Fibroblast of gingiva (primary cell): ENCODE measurements at regions not wholly inside any gene's neighbourhood (a gene's known extent, or its start where the extent isn't known, plus 50 kb on each side); places are given as distances from the start of the nearest gene placed in this dataset.
"Not testable (repeated sequence)": the region's sequence is repeated elsewhere in the genome, so short reads cannot be mapped to it uniquely, and the experiment has no call there.

ENCODE experiments used
- DNase-seq: peaks from one replicate; pipeline ENCODE4 v3.0.0-alpha.2; 2011; ENCODE audit warnings: low read depth

DNA sequence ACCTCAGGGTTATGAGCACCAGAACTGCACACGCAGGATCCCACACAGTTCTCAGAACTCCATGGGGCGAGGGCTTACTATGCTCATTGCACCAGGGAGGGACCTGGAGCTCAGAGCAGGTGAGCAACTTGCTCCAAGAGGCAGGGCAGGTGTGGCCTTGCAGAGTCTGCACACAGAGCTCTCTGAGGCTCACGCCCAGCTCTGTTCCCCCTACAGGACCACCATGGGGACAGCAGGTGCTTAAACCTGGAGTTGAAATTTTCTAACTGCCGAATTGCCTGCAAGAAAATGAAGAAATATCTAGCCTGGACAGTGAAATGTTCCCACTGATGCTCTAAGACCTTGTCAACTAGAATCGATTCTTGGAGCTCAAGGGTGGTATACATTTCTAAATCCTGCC is 49.9 kb upstream of the MSMB start:
- DNase-seq = not testable (repeated sequence)

DNA sequence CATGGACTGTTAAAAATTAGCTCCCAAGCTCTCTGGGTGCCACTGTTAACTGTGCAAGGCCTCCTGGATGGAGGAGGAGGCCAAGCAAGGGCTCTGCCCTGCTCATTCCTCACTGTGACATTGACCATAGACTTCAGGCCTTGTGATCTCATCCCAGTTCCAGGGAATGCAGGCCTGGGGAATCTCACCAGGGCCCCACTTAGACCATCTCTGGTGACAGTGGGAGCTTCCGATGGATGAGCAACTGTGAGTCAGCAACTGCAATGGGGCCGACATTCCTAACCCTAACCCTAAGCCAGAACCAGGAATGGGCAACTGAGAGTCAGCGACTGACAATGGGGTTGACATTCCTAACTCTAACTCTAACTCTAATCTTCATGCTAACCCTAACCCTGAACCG is 50.4 kb upstream of the MSMB start:
- no peak for DNase-seq

DNA sequence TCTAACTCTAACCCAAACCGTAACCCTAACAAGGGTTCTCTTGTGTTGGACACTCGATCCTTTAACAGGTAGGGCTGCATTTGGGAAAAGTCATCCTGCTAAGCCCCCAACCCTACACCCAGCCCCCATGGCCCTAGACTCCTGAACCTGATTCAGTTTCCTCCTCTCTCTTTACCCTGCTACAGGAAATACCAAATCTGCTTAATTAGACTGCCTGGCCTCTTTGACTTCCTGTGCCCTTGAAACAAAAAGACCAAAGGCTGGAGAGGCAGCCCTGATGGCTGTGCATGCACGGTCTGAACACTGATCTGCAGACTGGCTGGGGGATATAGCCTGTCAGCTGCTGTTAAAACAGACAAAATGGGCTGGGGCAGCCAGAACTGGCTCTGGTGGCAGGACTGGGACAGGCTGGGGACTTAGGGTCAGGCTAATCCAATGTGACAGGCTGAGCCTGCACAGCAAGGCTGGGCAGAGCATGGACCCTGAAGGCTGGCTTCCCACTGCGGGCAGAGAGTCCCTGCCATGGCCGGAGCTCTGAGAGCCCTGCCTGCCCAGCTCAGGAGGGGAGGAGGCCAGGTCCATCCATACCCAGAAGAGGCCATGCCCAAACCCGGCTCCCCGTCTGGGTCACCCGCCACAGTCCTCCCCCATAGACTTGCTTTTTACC is 51.0 kb upstream of the MSMB start:
- no peak for DNase-seq

DNA sequence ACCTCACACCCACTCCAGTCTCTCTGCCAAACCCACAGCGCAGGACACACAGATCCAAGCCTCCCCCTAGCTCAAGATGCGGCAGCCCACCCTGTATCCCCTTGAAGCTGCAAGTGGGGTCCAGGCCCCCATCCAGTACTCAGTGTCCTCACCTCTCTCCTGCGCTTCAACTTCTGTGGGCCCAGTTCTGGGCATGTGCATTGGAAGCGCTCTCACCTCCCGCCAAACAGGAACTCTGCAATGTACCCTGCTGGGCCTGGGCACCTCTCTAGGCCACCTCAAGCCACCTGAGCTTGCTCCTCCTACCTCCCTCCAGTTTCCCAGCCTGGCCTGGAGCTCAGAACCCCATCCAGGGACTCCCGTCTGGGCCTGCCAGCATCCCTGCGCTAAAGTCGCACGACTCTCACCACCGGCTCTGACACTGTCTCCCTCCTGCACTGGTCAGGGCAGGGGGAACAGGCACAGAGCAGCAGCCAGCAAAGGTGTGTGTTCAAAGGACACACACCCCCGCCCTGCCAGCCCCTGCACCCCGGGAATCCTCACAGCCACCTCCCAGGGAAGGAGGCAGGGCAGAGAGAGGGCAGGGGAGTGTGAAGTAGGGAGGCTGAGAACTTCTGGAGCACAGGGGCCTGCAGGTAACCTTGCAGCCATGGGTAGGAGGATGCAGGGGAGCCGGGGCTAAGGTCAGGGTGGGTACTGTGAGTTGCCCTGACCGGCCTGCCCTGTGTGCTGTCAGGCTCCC is 51.7 kb upstream of the MSMB start:
- no peak for DNase-seq

DNA sequence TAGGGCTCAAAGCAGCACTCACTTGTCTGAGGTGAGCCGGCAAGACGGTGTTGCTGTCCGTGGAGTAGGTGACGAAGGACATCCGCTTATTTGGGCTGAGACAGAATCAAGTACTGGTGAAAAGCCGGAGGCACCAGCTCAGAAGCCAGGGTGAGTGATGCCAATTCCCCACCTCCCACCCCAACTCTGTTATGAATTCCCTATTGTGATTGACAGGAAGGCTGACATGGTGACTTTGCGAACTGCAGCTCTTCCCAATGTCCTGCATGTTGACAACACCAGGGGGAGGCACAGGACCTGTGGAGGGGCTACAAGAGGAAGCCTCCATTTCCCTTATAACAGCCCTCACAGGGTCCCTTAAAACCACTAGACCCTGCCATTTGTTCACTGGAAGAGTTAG is 52.3 kb upstream of the MSMB start:
- no peak for DNase-seq

DNA sequence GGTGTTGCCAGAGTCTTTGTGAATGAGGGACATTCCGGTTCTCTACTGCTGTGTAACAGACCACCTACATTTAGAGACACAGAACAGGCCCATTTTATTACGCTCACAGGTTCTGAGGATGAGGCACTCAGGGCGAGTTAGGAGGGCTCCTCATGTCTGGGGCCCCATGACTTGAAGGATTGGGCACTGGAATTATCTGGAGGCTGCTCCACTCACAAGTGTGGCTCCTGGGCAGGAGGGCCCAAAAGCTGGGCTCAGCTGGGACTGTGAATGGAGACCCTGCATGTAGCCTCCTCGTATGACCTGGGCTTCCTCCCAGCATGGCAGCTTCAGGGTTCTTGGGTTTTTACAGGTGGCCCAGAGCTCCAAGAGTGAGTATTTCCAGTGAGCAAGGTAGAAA is 52.9 kb upstream of the MSMB start:
- not testable (repeated sequence) for DNase-seq

DNA sequence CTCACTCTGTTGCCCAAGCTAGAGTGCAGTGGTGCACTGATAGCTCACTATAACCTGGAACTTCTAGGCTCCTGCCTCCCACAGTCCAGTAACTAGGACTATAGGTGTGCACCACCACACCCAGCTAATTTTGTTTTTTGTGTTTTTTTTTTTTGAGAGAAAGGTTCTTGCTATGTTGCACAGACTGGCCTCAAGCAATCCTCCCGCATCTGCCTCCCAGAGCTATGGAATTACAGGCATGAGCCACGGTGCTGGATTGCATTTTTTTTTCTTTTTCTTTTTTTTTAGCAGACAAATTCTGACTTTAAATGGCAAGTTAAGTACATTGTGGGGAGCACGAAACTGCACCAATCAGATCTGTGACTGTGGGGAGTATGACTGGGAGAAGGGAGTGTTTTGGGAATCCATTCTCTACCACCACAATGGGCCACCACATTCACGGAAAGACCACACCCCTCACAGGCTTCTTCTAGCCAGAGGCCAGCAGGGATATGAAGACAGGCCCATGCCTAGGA is 58.1 kb upstream of the MSMB start:
- DNase-seq = no peak

DNA sequence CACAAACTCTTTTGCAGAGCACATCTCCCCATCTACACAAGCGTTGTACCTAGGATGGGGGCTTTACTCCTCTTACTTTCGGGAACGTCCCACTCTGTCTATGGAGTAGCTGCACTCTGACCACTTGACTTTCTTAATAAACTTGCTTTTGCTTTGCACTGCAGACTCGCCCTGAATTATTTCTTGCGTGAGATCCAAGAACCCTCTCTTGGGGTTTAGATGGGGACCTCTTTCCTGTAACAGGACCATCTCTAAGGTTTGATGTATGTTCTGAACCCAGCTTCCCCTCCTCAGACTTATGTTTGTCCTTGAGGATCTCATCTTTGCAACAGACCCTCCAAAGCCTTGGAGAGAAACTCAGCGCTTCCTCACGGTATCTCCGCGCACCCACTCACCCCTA is 59.3 kb upstream of the MSMB start:
- DNase-seq = not testable (repeated sequence)

DNA sequence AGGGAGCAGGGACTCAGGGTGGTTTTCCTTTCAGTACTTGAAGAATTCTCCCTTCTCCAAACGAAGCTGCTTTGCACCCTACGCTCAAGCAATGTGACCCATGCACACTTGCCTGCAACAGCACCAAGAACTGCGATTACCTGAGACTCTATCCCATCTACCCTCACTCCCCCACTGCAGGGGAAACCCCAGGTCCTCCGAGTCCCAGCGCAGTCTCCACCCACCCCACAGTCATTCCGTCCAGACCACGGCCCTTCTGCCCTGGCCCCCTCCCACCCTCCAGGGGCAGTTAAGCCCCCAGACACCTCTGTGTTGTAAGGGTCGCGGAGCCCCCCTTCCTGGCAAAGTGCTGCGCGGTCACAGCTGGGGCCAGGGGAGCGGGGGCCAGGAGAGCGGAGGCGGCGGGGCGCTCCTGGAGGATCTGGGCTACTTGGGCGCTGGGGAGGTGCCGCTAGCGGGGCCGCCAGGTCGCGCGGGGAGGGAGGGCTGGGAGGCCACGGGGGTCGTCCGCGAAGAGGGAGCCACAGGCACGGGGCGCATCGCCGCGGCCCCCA is 59.9 kb upstream of the MSMB start:
- DNase-seq = not testable (repeated sequence)

DNA sequence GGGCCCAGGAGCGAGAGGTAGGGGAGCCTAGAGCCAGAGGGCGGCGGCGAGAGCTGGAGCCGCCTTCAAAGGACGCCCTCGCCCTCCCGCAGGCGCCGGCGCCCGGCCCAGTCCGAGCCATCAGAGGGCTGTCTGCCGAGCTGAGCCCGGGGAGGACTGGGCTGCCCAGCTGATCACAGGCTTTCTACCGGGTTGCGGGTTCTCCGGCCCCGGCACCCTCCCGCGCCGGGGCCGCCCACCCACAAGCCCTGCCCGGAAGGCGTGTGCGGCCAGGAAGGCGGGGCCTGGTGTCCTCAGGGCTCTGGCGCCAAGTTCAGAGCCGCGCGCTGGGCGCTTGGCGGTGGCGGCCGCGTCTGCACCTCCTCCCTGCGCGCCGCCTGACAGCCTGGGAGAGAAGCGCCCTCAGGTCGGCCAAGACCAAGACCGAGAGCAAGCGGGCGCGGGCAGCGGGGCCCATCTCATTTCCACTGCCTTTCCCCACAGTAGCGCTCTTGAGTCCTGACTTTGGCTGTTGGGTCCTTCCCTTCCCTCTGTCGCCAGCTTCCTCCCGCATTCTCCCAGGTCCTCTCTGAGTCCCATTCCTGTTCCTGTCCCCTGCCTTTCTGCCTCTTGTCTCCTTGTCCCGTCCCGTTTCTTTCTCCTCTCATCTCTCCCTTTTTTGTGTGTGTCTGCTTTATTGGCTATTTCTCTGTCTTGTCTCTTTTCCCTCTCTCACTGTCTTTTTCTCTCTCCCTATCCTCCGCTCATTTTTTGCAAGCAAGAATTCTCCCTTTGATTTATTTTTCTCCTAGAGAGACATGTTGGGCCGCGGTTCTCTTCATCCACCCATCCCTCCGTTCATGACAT is 60.6 kb upstream of the MSMB start:
- DNase-seq = peak; percentile 29

DNA sequence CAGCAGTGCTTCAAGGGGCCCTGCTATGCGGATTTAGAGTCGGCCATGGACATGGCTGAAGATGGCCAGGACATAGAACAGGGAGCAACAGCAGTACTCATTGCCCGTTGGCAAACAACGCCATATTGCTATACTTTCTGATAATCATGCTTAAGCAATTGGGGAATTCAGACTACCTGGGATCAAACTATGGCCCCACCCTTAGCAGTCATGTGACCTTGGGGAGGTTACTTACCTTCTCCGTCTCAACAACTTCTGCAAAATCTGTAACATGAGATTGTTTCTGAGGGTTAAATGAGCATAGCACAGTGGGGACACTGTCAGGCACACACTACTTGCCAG is 62.1 kb upstream of the MSMB start:
- not testable (repeated sequence) for DNase-seq

DNA sequence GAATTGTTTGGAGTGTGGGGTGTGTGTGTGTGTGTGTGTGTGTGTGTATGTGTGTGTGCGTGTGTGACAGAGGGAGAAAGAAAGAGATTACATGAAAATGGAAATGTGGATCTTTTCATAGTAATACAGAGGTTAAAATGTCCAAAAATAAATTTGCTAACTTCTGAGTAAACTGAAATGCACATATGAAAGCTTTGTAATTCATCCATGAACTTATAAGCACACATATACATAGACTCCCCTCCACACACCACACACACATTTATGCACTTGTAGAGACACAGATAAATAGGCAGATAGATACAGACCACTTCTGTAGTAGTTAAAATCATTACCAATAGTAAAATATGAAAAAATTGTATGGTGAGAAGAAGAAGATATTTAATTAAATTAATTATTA is 108.2 kb upstream of the MSMB start:
- DNase-seq = not testable (repeated sequence)

DNA sequence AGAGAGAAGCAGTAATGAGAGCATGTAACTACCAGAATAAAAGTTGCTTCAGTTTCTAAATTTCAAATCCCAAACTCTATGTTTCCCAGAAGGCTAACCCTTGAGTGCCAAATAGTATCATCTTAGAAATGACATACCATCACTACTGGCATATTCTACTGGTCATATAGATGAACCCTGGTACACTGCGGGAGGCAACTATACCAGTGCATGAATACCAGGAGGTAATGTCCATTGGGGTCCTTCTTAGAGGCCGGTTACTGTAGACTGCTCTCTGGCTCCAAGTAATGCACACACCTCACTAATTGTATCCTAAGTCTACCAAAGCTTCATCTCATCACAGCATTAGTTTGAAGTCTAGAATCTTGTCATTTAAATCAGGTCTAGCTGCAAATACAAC is 108.6 kb upstream of the MSMB start:
- DNase-seq = not testable (repeated sequence)

DNA sequence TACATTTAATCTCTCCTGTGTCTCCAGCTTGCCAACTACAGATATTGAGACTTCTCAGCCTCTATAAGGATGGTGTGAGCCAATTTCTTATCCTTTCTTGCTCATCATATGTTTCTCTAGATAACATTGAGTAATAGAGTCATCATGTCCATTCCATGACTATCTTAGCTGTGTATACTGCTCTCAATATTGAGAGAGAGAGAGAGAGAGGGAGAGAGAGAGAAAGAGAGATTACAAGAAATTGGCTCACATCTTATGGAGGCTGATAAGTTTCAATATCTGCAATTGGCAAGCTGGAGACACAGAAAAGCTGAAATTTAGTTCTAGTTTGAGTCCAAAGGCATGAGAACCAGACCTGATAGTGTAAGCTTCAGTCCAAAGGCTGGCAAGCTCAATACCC is 110.8 kb upstream of the MSMB start:
- DNase-seq = not testable (repeated sequence)

DNA sequence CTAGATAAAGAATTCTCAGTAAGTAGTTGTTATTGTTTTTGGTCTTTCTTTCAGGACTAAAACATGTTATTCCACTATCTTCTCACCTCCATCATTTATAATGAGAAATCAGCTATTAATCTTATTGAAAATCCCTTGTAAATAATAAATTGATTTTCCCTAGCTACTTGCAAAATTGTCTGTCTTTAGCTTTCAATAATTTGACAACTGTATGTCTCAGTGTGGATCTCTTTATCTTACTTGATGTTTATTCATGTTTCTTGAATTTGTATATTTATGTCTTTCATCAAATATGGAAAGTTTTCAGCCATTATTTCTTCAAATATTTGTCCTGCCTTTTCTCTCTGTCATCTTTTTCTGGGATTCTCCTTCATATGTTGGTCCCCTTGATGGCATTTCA is 117.1 kb upstream of the ANTXRL start:
- DNase-seq = no peak

DNA sequence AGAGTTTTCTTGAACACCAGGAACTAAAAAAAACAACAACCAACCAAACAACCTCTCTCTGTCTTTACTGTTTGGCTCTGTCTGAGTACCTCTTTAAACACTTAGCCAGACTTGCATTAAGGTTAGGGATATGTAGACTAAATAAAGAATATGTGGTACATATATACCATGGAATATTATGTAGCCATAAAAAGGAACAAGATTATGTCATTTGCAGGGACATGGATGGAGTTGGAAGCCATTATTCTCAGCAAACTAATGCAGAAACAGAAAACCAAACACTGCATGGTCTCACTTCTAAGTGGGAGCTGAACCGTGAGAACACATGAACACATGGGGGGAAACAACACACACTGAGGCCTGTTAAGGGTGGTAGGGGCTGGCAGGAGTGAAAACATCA is 116.0 kb upstream of the ANTXRL start:
- DNase-seq = no peak

DNA sequence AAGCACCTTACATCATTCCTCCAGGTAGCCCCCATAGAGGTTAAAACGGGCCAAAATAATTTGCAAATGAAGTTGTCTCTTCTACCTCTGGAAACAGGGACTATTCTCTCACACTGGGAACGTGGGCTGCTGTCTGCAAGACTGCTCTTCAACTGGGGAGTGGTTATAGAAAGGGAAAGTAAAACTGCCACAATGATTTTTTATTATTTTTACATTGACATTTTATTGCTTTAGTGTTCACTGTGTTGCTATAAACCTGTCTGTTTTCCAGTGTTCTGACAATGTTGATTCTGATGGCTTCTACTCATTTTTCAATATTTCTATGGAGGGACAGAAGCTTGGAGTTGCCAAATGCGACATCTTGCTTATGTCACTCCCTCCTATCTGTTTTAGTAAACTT is 115.1 kb upstream of the ANTXRL start:
- DNase-seq = no peak

DNA sequence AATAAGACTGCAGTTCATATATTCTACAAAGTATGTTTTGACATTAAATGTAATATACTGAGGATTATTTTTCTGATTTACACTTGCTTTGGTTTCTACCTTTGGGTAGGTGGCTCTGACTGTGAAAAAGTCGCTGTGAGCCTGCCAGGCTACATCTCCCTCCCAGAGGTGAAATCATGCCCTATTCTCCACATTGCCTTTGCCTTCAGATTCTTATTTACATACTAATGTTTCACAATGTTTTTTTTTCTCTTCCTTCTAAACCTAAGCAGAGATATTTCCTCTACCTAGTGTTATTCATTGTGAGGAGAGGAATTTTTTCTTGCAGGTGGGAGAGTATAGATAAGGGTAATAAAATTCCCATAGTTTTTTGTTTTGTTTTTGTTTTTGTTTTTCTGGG is 111.5 kb upstream of the ANTXRL start:
- DNase-seq = no peak

DNA sequence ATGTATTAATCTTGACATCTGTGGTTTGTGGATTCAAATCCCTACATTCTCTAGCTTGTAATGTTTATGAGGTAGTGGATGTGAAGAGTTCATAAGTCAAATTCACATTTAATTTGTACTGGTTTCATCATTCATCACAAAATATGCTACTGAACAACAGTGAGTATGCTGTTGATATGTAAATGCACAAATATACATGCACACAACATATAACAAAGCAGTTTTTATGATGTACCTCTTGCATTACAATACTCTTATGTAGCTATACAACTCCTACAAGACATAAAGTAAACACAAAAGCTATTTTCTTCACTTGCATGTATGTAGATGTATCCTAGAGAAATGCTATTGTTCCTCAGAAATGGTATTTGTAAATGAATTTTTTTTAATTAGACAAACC is 111.0 kb upstream of the ANTXRL start:
- DNase-seq = no peak

DNA sequence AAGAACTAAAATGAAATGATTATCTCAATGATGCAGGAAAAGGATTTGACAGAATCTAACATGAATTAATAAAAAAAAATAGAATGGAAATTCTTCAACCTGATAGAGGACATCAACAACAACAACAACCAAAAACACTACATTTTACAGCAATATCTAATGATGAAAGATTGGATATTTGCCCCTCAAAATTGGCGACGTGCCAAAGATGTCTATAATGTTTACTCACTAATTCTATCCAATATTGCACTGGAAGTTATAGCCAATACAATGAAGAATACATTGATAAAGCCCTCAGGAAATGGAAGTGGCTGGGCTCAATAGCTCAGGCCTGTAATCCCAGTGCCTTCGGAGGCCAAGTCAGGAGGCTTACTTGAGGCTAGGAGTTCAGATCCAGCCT is 99.4 kb upstream of the ANTXRL start:
- not testable (repeated sequence) for DNase-seq

DNA sequence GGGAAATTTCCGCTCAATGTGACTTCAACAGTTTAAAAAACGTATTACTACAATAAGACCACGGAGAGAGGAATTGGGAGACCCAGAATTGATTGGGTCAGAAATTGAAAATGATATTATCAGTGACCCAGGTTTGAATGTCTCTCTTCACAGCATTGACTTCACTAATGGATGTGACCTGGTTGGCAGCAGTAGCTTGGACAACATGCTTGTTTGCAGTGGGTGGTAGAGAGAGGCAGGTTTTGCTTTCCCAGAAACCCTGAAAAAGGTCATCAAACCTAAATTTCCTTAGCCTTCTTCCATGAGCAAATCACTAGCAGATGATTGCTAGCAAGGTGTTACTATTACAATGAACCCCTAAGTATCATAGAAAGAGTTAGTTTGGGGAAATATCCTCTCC is 89.7 kb upstream of the ANTXRL start:
- DNase-seq = no peak

DNA sequence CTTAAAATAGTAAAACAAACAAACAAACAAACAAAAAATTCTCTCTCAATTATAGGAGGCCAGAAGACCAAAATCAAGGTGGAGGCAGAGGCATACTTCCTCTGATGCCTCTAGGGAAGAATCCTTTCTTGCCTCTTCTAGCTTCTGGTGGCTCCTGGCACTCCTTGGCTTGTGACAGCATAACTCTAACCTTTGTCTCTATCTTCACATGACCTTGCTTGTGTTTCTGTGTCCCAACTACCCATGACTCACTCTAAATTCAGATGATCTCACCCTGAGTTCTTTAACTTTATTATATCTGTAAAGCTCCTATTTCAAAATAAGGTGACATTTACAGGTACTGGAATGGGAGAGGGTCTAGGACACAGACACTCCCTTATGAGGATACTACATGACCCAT is 88.3 kb upstream of the ANTXRL start:
- no peak for DNase-seq

DNA sequence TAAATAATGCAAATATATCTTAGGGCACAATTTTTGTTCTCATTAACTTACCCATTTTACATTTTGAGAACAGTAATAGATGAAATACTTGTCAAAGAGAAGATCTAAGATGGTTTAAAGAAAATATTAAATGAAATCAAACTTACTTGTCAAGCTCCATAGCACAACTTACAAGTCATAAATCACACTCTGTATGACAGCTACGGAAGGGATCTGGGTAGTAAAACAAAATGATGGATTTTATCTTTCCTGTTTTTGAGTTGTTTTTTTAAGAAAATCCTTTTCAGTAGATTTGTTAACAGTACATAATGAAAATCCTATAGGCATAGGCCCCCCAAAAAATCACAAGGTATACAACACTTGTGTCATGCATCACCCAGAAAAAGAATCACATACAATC is 84.4 kb upstream of the ANTXRL start:
- DNase-seq = not testable (repeated sequence)
